Neural progenitor cell (in vitro differentiated cells): ENCODE measurements at regions not wholly inside any gene's neighbourhood (a gene's known extent, or its start where the extent isn't known, plus 50 kb on each side); places are given as distances from the start of the nearest gene placed in this dataset.

Experiments
- DNase-seq: peaks from one replicate; pipeline ENCODE4 v3.0.0-alpha.2; 2016; ENCODE audit warnings: low spot score
- H2AFZ ChIP-seq: fragments of 200-600 bp; sonication (generic); replicated peaks from 2 replicates; pipeline ENCODE4 v1.6.1; 2016; ENCODE audit warnings: antibody characterized with exemption
- H3F3A ChIP-seq: fragments of 200-600 bp; sonication (generic); 2 replicates; pipeline ENCODE4 v1.6.1; 2016; ENCODE audit warnings: antibody characterized with exemption, low read depth
- H3K27ac ChIP-seq: fragments of 200-600 bp; sonication (generic); 2 replicates; pipeline ENCODE4 v1.5.1; 2016; ENCODE audit warnings: mild to moderate bottlenecking
- H3K27me3 ChIP-seq: fragments of 200-600 bp; sonication (generic); 2 replicates; pipeline ENCODE4 v1.6.1; 2016; ENCODE audit warnings: mild to moderate bottlenecking, moderate library complexity
- H3K36me3 ChIP-seq: fragments of 200-600 bp; sonication (generic); 2 replicates; pipeline ENCODE4 v1.5.1; 2016
- H3K4me1 ChIP-seq: fragments of 200-600 bp; sonication (generic); 2 replicates; pipeline ENCODE4 v1.6.1; 2016; ENCODE audit warnings: mixed run types
- H3K4me2 ChIP-seq: fragments of 200-600 bp; sonication (generic); 2 replicates; pipeline ENCODE4 v1.6.1; 2016
- H3K4me3 ChIP-seq: fragments of 200-600 bp; sonication (generic); 2 replicates; pipeline ENCODE4 v1.5.1; 2016
- H3K79me2 ChIP-seq: fragments of 200-600 bp; sonication (generic); 2 replicates; pipeline ENCODE4 v1.6.1; 2016; ENCODE audit warnings: low read depth
- H3K9ac ChIP-seq: fragments of 200-600 bp; sonication (generic); 2 replicates; pipeline ENCODE4 v1.6.1; 2016
- H3K9me3 ChIP-seq: fragments of 200-600 bp; sonication (generic); 2 replicates; pipeline ENCODE4 v1.5.1; 2016; ENCODE audit warnings: low read depth
- H4K20me1 ChIP-seq: fragments of 200-600 bp; sonication (generic); 2 replicates; pipeline ENCODE4 v1.6.1; 2016; ENCODE audit warnings: low read depth
- H3K27ac Mint-ChIP-seq: 3 replicates; pipeline ENCODE4 v1.8.0; 2021; ENCODE audit warnings: mixed read lengths
- H3K27me3 Mint-ChIP-seq: 2 replicates; pipeline ENCODE4 v1.8.0; 2022; ENCODE audit warnings: low read depth, mild to moderate bottlenecking, inconsistent platforms, moderate library complexity, mixed read lengths; ENCODE audit not compliant: insufficient read depth
- H3K36me3 Mint-ChIP-seq: 3 replicates; pipeline ENCODE4 v1.8.0; 2021; ENCODE audit warnings: mixed read lengths
- H3K4me1 Mint-ChIP-seq: 3 replicates; pipeline ENCODE4 v1.8.0; 2021; ENCODE audit warnings: mixed read lengths
- H3K4me3 Mint-ChIP-seq: 3 replicates; pipeline ENCODE4 v1.8.0; 2021; ENCODE audit warnings: mild to moderate bottlenecking, moderate library complexity, mixed read lengths
- H3K9me3 Mint-ChIP-seq: 3 replicates; pipeline ENCODE4 v1.8.0; 2020; ENCODE audit warnings: mixed read lengths
- CTCF ChIP-seq: fragments of 200-600 bp; sonication (generic); IDR thresholded peaks from 2 replicates; pipeline ENCODE4 v1.5.1; 2017; ENCODE audit warnings: antibody characterized with exemption, mild to moderate bottlenecking
- EZH2 ChIP-seq: fragments of 200-600 bp; sonication (generic); IDR thresholded peaks from 2 replicates; pipeline ENCODE4 v1.6.1; 2017; ENCODE audit warnings: antibody characterized with exemption, mild to moderate bottlenecking, moderate library complexity
- EZH2phosphoT487 ChIP-seq: fragments of 200-600 bp; sonication (generic); IDR thresholded peaks from 2 replicates; pipeline ENCODE4 v1.6.1; 2017; ENCODE audit warnings: antibody characterized with exemption

DNA sequence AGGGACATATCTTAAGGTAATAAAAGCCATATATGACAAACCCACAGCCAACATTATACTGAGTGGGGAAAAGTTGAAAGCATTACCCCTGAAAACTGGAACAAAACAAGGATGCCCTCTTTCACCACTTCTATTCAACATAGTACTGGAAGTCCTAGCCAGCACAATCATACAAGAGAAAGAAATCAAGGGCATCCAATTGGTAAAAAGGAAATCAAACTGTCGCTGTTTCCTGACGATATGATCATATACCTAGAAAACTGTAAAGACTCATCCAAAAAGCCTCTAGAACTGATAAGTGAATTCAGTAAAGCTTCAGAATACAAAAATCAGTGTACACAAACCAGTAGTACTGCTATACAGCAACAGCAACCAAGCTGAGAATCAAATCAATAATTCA is 53.8 kb upstream of the PSME4 start:
- Histone ChIP-seq H3K9ac (no peak overlapping the region), H4K20me1 (no peaks in the 10 kb centered on the region), H3K27me3 (no peaks in the 10 kb centered on the region), H3K9me3 (no peaks in the 10 kb centered on the region), H3K27ac (no peak overlapping the region), H3K4me2 (no peak overlapping the region), H3K4me1 (no peaks in the 10 kb centered on the region), H2AFZ (no peak overlapping the region), H3F3A (no peaks in the 10 kb centered on the region), H3K36me3 (no peaks in the 10 kb centered on the region), H3K4me3 (no peak overlapping the region), H3K79me2 (no peaks in the 10 kb centered on the region)
- no peak for DNase-seq
- H3K4me3 Mint-ChIP-seq: no peak overlapping the region
- H3K36me3 Mint-ChIP-seq: peaks cover 8% of the 10 kb centered on the region
- TF ChIP-seq EZH2 (no peak), CTCF (no peak), EZH2phosphoT487 (no peak)
- no peaks in the 10 kb centered on the region for H3K4me1 Mint-ChIP-seq
- H3K9me3 Mint-ChIP-seq: peaks cover 20% of the 10 kb centered on the region
- no peak overlapping the region for H3K27ac Mint-ChIP-seq
- no peaks in the 10 kb centered on the region for H3K27me3 Mint-ChIP-seq

- no peak for TF ChIP-seq EZH2
- TF ChIP-seq CTCF: no peak
- TF ChIP-seq EZH2phosphoT487: no peak
- no peaks in the 10 kb centered on the region for H3K27me3 Mint-ChIP-seq
- H3K36me3 ChIP-seq: no peaks in the 10 kb centered on the region
- no peak overlapping the region for H3K4me3 ChIP-seq
- no peak overlapping the region for H3K9ac ChIP-seq
- H3K27me3 ChIP-seq: no peaks in the 10 kb centered on the region
- no peak overlapping the region for H3K27ac Mint-ChIP-seq
- no peaks in the 10 kb centered on the region for H3K79me2 ChIP-seq
- H3F3A ChIP-seq: no peaks in the 10 kb centered on the region
- H3K36me3 Mint-ChIP-seq: peaks cover 8% of the 10 kb centered on the region
- no peaks in the 10 kb centered on the region for H3K9me3 ChIP-seq
- H3K4me1 Mint-ChIP-seq: no peaks in the 10 kb centered on the region
- no peak overlapping the region for H3K4me3 Mint-ChIP-seq
- H3K9me3 Mint-ChIP-seq: peaks cover 20% of the 10 kb centered on the region
- no peaks in the 10 kb centered on the region for H4K20me1 ChIP-seq
- no peak overlapping the region for H2AFZ ChIP-seq
- H3K4me1 ChIP-seq: no peaks in the 10 kb centered on the region
- no peak overlapping the region for H3K27ac ChIP-seq
- no peak overlapping the region for H3K4me2 ChIP-seq
- no peak for DNase-seq
Measured at GRCh38 chr2:54021702-54022101, 50.9 kb upstream of the PSME4 start.

- no peaks in the 10 kb centered on the region for H3K4me1 Mint-ChIP-seq
- Histone ChIP-seq H3K4me2 (no peak overlapping the region), H2AFZ (no peak overlapping the region), H3K9me3 (no peaks in the 10 kb centered on the region), H3K9ac (no peak overlapping the region), H3F3A (no peaks in the 10 kb centered on the region), H4K20me1 (no peaks in the 10 kb centered on the region), H3K4me1 (no peaks in the 10 kb centered on the region), H3K79me2 (no peaks in the 10 kb centered on the region), H3K27ac (no peak overlapping the region), H3K27me3 (no peaks in the 10 kb centered on the region), H3K36me3 (no peaks in the 10 kb centered on the region), H3K4me3 (no peak overlapping the region)
- H3K27ac Mint-ChIP-seq: no peak overlapping the region
- no peak for DNase-seq
- no peaks in the 10 kb centered on the region for H3K27me3 Mint-ChIP-seq
- H3K36me3 Mint-ChIP-seq: peaks cover 8% of the 10 kb centered on the region
- peaks cover 15% of the 10 kb centered on the region for H3K9me3 Mint-ChIP-seq
- H3K4me3 Mint-ChIP-seq: no peak overlapping the region
- no peak for TF ChIP-seq CTCF
- no peak for TF ChIP-seq EZH2
- TF ChIP-seq EZH2phosphoT487: no peak
Measured at GRCh38 chr2:54020793-54021414, 50.1 kb upstream of the PSME4 start.
